SKM-1 treated with dmso at 0.1 percent for 144 hours (cell line): ENCODE measurements at regions not wholly inside any gene's neighbourhood (a gene's known extent, or its start where the extent isn't known, plus 50 kb on each side); places are given as distances from the start of the nearest gene placed in this dataset.
A peak's percentile ranks its signal among the peaks of the same experiment; 100 is the strongest.
"Not testable (repeated sequence)": the region's sequence is repeated elsewhere in the genome, so short reads cannot be mapped to it uniquely, and the experiment has no call there.

Experiments used
- DNase-seq: peaks from one replicate; lab custom pipeline; 2025; ENCODE audit not compliant: unreplicated experiment; lab: John Stamatoyannopoulos, UW

DNA sequence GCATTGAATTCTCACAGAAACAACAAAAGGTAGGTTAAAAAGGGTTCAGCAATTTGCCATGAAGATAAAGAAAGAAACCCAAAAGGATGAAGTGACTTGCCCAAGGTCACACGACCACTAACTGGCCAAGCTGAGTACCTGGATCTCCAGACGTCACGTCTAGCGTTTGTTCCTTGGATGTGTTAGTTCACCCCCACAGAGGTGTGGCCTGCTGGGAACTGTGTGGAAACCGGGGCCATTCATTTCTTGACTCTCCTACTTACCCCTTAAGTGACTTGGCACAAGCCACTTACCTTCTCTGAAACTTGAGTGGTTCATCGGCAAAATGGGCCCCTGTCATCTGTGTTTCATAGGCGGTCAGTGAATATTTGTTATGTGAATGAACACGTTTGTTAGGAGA is 244.3 kb upstream of the SLCO3A1 start:
- no peak for DNase-seq

DNA sequence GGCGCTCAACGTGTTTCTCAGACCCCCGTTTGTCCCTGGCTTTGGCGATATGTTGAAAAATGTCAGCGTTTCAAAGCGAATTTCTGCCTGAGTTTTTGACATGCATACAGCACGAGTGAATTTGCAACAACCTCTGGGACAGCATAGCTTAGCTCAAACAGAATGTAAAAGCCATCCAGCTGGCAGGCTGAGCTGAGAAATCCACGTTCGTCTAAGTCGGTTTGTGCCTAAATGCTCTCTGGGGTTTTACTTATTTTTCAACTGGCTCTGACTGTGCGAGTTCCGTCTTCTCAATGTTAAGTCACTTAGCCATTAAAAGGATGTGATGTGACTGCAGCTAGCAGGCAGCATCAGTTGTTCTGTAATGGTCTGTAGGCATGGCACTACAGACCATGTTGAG is 243.5 kb upstream of the SLCO3A1 start:
- no peak for DNase-seq

DNA sequence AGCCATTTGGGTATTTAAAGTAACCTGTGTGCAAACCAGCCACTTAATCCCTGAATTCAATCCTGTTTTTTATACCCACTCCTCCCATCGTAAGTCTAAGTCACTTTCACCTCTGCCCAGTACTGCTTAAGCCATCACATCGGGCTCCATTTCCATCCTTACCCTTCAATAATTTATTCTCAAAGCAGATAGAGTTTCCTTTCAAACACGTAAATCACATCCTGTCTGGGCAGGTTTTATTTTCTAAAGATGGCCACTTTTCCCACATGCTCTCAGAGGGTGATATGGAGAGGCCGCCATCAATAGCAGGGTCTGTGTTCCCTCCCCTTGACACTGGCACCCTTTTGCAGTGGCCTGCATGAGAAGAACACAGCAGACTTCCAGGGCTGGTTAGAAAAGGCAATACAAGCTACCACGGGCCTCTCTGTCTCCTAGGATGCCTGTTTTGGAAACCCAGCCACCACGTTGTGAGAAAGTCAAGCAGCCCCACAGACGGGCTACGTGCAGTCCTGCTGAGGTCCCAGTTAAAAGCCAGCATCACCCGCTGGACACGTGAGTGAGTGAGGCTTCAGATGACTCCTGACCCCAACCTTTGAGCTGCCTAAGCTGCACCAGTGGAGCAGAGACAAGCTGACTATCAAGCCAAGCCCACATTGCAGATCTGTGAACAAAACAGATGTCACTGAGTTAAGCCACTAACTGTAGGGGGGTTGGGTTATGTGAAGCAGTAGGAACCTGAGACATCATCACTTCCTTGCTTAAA is 241.8 kb upstream of the SLCO3A1 start:
- no peak for DNase-seq

DNA sequence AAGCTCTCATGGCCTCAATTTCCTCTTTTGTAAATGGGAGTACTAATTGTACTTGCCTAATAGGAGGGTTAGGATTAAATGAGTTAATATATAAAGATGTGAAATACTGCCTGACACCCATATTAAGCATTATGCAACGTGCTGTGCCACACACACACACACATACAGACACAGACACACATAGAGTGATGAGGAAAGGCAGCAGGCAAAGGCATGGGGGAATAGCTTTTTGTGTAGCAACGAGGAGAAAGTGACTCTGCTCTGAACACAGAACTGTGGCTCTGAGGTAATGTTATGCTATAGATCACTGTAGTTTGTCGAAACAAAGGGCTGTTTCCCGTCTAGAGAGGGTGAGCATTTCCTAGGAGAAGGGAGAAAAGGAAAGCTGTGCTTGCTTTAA is 233.3 kb upstream of the SLCO3A1 start:
- no peak for DNase-seq

DNA sequence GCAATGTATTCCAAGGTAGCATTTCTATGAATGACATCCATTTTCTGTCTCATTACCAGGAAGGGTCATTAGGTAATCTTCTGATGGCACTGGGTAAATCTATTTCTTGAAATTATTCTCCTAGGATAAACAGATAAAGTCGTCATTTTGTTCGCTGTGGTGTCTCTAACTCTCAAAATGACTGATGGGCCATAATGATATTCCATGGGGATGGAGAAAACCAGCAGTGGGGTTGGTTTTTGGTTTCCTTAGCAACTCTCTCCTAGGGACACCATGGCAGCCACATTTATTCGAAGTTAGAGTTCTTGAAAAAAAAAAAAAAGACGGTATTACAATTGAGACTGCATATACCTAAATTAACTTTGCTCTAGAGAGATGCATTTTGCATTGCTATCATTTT is 231.3 kb upstream of the SLCO3A1 start:
- DNase-seq = no peak

DNA sequence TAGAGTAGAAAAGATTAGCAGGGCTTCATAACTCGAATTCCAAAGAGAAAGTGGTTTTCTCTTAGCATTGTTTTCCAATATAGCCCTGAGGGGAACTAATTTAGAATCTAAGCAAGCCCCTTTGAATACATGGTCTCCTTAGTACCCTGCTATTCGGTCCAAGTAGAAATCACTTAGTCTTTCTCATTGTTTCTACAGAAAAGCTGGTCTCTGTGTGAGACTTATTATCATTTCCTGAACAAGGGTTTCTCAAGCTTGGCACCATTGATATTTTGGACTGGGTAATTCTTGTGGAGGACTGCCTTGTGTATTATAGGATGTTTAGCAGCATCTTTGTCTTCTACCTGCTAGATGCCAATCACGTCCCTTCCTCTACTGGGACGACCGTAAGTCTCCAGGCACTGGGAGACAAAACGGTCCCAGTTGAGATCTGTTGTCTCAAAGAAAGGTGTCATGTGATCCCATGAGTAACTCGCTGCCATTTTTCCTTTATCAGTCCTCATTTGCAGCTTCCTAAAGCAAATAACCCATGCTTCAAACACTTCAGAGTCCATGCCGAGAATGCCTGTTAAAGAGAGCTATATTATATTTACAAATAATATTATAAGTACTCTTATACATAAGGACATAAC is 230.7 kb upstream of the SLCO3A1 start:
- no peak for DNase-seq

DNA sequence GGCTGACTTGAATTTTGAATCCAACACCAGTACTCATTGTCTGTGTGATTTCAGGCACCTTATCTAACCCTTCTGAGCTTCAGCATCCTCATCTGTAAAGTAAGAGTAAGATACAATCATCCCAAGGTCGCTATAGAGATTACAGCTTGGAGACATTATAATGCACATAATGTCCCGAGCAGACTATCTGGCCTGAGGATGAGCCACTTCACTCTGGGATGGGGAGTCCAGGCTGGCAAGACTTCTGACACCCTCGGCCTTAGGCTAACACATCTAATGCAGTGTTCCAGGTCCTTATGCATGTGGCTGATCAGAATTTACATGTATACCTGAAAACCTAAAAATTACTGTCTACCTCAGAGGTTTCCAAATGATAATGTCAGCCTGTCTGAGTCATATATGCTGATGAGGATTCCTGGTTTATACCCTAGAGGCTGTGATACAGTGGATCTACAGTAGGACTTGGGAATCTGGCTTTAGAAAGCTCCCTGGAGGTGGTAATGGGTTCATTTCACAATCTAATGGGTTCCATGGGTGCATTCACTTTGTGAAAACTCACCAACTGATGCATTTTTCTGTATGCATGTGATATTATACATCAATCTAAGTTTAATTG is 229.0 kb upstream of the SLCO3A1 start:
- no peak for DNase-seq

DNA sequence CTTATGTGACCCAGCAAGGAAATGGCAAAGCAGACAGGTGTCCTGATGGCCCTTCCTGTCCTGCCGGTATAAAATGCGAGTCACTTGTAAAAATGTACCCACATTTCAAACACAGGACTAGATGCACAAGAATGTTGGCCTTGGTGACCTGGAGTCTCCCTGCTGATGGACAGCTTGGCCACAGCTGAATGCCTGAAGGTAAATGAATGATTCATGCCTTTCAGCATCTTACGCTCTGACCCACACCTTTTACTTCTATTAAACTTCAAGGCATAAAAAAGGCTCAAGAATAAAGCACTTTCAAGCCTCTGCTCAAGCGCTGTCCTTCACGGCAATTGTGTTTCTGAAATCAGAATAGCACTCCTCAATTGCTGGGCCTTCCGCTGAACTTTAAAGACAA is 228.0 kb upstream of the SLCO3A1 start:
- no peak for DNase-seq

DNA sequence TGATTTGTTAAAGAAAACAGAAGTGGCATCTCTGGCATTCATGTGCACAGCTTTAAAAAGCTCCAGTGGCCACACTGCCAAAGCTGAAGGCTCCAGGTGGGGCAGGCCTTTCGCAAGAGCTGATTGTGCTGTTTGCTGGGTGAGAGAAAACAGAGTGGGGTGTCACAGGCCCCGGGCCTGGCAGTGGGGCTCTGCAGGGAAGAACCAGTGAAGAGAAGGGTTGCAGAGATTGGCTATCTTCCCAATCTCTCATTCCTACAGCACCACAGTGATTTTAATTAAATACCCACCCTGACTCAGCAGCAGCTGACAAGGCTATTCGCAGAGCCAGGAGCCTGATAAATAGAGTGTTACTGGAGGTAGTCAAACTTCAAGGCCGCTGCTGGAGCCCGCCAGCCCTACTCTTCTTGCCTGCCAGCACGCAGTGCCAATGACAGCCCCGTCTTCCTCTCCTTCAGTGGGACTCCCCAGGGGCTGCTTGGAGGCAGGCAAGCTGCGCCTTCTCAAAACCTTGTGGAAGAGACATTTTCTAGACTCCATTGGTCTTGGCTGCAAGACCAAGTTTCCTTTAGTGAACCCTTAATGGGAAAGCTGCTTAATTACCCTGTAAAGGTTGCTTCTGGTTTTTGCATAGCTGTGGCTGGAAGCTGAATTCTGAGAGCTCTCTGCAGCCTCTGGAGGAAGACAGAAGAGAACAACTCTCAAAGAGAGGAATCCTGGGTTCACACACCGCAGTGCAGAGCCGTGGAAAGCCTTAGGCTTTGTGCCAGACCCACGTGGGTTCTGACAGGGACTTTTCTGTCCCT is 225.8 kb upstream of the SLCO3A1 start:
- no peak for DNase-seq

DNA sequence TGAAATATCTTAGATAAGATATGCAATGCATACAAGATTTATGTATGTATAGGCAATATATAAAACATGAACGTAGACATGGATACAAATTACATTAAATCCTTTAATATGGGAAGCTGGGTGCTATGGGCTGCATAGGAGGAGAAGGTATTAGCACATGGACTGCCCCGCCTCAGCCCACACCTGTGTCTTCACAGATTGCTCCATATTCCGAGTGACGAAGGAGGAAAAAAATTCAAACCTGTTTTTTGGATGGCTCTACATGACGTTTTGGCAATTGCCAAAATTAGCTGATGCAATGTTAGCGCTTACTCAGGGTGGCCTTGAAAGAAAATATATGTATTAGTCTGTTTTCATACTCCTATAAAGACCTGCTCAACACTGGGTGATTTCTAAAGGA is 223.4 kb upstream of the SLCO3A1 start:
- no peak for DNase-seq

DNA sequence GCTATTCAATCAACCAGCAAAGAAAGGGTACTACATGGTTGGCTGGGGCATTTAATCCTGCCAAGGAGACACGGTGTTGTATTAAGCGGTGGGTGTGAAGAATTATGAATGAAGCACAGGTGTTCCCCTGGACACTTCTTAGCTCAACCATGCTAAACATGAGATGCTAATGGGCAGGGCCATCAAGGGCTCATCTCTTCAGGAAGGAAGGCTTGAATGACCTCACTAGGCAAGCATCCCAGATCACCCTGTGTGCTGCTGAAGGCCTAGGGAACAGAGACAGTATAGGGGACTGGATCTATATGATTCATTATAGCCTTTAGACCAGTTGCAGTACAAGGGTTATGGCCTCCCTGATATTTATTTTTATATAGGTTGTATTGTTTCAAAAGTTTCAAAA is 221.3 kb upstream of the SLCO3A1 start:
- DNase-seq = no peak

DNA sequence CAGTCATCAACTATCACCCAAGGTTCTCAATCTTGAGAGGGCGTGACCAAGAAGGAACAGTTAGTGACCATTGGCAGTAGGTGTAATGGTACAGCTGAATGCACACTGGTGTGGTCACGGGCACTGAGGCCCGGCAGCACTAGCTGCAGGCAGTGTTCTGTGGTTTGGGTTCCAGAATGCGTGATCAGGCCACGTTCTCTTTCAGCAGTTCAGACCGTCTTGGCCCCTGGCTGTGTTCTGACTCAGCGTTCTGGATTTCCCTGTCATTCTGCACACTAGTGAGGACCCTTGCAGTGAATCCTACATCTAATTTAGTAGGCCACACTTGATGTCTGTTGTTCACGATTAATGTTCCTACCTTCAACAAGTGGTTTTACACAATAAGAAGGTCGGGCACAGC is 220.5 kb upstream of the SLCO3A1 start:
- no peak for DNase-seq

DNA sequence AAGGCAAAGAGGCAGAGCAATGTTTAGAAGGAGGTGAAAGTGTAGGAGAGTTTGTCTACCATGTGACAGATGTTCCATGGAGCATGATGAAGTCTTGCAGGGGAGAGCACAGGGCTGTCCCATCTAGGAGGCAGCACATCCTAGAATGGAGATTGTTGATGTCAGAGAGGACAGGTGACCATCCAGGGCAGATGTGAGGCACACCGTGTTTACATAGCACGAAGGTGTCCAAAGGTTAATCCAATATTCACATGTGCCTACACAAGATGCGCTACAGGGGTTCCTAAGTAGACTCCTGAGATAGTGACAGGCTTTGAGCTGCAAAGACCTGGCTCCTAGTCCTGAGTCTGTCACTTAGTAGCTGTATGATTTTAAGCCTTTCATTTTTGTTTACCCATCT is 219.3 kb upstream of the SLCO3A1 start:
- no peak for DNase-seq

DNA sequence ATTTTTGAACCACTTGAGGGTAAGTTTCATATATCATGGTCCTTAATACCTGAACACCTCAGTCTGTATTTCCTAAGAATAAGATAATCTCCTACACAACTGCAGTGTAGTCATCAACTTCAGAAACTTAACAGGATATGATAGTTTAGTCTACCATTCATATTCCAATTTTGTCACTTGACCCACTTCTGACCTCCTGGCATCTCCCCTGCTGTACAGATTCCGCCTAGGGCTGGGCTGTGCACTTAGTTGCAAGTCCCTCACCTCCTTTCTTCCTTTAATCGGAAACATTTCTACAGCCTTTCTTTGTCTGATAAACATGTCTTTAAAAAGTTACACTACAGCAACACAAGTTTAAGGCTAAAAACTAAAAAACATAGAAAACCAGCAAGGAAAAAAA is 218.4 kb upstream of the SLCO3A1 start:
- no peak for DNase-seq

DNA sequence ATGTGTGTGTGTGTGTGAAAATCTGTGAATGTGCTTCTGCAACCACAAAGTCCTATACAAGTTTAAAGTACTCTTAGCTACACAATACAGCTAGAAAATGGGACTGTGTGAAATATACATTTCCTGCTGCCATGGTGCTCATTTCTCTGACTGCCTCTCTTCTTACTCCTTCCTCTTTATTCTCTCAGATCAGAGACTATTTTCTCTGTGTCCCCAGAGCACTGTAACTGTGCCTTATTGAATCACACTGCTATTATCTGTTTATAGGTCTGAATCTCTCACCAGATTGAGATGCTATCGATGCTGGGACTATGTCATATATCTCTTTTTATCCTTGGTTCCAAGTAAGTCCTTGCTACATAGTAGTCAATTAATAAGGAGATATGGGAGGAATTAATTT is 217.9 kb upstream of the SLCO3A1 start:
- no peak for DNase-seq

DNA sequence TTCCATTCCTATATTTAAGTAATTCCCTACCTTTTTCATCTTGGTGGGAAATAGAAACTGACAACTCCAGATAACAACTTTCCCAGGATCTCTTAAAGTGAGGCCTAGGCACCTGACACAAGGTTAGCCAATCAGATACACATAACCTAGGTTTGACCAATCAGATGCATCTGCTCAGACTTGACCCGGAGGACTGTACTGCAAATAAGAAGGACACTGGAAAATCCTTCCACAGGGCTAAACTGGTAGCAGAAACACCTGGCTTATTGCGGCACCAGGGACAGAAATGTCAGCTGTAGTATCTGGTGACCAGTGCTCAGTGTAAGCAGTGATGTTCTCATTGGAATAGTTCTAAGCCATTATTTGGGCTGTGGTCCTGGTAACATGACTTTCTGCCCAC is 204.5 kb upstream of the SLCO3A1 start:
- DNase-seq = no peak

DNA sequence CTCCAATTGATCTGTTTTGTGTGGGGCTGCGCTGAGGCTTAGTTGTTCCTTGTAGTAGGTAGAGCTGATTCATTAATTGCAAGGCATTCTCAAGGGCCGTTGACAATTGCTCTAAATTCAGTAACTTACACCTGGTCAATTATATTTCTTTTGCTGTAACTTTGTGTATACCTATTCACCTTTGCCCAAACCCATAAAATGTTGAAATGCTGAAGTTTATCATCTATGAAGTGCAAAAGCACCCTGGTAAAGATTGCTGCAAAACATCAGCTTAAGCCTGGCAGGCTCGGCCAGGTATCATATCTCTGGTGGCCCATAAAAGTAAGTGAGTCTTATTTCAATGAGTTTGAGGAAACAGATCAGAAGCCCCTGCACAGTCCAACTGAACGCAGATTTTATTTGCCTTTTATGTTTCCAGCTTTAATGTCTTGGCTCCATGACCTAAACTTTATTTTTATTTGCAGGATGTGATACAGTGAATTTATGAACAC is 203.6 kb upstream of the SLCO3A1 start:
- no peak for DNase-seq

DNA sequence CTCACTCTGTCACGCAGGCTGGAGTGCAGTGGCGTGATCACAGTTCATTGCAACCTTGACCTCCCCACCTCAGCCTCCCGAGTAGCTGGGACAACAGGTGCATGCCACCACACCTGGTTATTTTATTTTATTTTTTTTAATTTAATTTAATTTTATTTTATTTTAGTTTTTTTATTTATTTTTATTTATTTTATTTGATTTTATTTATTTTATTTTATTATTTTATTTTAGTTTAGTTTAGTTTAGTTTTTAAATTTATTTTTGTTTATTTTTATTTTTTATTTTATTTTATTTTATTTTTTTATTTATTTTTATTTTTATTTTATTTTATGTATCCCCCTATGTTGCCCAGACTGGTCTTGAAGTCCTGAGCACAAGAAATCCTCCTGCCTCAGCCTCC is 202.3 kb upstream of the SLCO3A1 start:
- no peak for DNase-seq

DNA sequence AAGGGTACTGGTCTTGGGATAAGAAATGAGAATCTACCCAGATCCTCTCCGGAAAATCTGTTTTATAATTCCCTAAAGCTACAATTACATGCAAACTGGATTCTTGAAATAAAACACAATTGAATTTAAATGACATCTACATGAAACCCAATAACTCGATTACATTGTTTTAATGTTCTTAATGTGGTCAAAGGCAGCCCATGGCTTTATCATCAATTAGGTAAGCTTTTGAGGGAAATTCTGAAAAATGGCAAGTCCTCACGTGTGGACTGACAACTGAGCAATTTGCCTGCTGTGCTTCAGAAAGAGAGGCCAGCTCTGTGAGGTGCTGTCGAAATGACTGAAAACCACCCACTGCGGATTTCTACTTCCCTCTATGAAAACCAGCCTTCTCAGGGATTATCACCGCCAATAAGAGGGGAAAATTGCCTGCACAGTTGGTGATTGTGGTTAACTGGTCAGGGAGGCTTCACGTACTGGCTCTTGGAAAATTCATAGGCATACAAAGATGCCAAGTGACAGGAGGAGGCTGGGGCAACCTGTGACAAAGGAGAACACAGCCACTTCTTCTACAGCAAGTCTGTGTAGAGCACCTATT is 200.8 kb upstream of the SLCO3A1 start:
- DNase-seq = peak; percentile 38

DNA sequence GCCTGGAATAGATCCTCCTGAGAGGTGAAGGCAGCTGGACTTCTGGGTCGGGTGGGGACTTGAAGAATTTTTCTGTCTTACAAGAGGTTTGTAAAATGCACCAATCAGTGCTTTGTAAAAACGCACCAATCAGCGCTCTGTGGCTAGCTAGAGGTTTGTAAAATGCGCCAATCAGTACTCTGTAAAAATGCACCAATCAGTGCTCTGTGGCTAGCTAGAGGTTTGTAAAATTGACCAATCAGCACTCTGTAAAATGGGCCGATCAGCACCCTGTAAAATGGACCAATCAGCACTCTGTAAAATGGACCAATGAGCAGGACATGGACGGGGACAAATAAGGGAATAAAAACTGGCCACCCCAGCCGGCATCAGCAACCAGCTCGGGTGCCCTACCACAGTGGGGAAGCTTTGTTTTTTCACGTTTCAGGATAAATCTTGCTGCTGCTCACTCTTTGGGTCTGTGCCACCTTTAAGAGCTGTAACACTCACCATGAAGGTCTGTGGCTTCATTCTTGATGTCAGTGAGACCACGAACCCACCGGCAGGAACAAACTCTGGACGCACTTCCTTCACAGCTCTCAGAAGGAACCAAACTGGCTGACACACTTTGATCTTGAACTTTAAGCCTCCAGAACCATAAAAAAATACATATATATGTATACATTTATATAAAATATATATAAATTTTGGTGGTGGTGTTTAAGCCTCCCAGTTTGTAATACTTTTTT is 197.8 kb upstream of the SLCO3A1 start:
- not testable (repeated sequence) for DNase-seq
